ENCODE measurements at regions not wholly inside any gene's neighbourhood (a gene's known extent, or its start where the extent isn't known, plus 50 kb on each side); places are given as distances from the start of the nearest gene placed in this dataset.
A peak's percentile ranks its signal among the peaks of the same experiment; 100 is the strongest.

DNA sequence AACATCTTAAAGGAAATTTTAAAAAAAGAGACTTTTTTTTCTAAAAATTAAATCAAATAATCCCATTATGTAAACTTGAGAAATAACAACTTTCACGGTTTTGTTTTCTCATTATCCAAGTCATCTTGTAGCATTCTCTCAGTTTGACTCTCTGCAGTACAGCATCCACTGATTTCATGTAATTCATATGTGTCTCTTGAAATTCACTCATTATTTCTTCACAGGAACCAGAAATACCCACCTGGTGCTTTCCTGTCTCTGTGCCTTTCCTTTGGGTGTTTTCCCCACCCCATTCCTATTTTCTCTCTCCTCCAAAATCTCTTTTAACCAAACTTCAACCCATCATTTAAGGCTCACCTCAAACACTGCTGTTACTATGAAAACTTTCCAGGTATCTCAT is 116.1 kb upstream of the STK17B start:
- no peak for DNase-seq (ENCODE audit: extremely low spot score, unreplicated experiment)
- Mint-ChIP-seq H3K27me3 (no peaks in the 10 kb centered on the region), H3K4me3 (no peak overlapping the region), H3K36me3 (peaks cover 12% of the 10 kb centered on the region), H3K27ac (no peak overlapping the region), H3K9me3 (no peaks in the 10 kb centered on the region), H3K4me1 (ENCODE audit: unreplicated experiment) (peaks cover 12% of the 10 kb centered on the region)
- TF ChIP-seq, protein P1, sequence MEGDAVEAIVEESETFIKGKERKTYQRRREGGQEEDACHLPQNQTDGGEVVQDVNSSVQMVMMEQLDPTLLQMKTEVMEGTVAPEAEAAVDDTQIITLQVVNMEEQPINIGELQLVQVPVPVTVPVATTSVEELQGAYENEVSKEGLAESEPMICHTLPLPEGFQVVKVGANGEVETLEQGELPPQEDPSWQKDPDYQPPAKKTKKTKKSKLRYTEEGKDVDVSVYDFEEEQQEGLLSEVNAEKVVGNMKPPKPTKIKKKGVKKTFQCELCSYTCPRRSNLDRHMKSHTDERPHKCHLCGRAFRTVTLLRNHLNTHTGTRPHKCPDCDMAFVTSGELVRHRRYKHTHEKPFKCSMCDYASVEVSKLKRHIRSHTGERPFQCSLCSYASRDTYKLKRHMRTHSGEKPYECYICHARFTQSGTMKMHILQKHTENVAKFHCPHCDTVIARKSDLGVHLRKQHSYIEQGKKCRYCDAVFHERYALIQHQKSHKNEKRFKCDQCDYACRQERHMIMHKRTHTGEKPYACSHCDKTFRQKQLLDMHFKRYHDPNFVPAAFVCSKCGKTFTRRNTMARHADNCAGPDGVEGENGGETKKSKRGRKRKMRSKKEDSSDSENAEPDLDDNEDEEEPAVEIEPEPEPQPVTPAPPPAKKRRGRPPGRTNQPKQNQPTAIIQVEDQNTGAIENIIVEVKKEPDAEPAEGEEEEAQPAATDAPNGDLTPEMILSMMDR (conservative IDR thresholded peaks at IDR 0.05): no peak

DNA sequence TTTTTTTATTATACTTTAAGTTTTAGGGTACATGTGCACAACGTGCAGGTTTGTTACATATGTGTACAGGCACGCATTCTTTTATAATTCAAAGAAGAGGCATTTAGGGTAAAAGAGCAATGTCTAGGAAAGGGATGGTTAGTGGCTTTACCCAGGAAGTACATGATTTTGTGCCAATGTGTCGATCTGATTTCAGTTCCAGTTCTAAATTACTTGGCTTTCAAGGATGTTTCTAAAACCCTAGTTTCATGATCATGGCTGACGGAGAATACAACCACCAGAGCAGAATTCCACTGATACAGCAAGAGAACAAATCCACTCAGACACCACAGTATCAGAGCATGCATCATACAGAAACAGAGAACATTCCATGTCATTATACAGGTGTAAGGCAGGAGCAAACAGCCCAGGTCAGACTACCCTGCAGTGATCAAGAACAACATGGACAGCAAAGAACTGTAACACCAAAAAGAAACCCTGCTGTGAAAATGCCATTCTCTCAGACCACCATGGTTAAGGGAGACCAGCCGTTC is 116.7 kb upstream of the STK17B start:
- H3K27me3 Mint-ChIP-seq: no peaks in the 10 kb centered on the region
- no peak overlapping the region for H3K27ac Mint-ChIP-seq
- peaks cover 13% of the 10 kb centered on the region for H3K4me1 Mint-ChIP-seq (ENCODE audit: unreplicated experiment)
- DNase-seq (ENCODE audit: extremely low spot score, unreplicated experiment): no peak
- peaks cover 14% of the 10 kb centered on the region for H3K36me3 Mint-ChIP-seq
- TF ChIP-seq, protein P1 (conservative IDR thresholded peaks at IDR 0.05): no peak
- no peaks in the 10 kb centered on the region for H3K9me3 Mint-ChIP-seq
- H3K4me3 Mint-ChIP-seq: no peak overlapping the region

DNA sequence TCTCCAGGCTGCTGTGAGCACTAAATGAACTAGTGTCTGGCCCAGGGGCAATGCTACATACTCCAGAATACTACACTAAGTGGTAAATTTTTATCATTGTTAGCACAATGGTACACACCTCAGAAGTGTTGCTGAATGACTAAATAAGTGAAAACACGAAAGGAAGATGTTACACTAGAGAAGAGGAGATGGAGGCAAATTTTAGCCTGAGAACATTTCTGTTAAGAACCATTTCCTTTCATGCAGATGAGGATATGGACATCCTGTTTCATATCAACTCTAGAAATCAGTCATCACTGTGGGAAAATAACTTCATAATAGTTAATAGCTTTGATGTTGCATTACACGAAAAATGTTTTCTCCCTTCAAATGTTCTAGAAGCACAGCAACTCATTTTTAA is 117.6 kb upstream of the STK17B start:
- peaks cover 11% of the 10 kb centered on the region for H3K4me1 Mint-ChIP-seq (ENCODE audit: unreplicated experiment)
- no peaks in the 10 kb centered on the region for H3K9me3 Mint-ChIP-seq
- no peaks in the 10 kb centered on the region for H3K27me3 Mint-ChIP-seq
- no peak overlapping the region for H3K4me3 Mint-ChIP-seq
- TF ChIP-seq, protein P1 (conservative IDR thresholded peaks at IDR 0.05): no peak
- no peak overlapping the region for H3K27ac Mint-ChIP-seq
- DNase-seq (ENCODE audit: extremely low spot score, unreplicated experiment): no peak
- peaks cover 10% of the 10 kb centered on the region for H3K36me3 Mint-ChIP-seq

DNA sequence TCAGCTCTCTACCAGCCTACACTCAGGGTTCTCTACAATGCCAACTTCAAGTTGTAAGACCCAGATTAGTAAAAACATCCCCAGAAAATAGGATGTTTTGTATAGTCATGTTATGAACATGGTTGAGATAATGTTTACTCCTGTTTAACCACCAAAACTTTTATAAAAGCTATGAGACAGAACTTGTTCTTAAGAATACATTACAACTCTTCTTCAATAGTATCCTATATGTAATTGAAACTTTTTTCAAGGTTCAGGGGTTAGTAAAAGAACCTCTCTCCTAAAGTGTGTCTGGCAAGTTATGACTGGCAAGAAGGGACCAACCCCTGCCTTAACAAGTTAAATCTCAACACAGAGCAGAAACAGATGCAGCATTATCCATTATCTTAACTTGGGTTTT is 118.8 kb upstream of the STK17B start:
- Mint-ChIP-seq H3K4me1 (ENCODE audit: unreplicated experiment) (peaks cover 10% of the 10 kb centered on the region), H3K27me3 (no peaks in the 10 kb centered on the region), H3K9me3 (no peaks in the 10 kb centered on the region), H3K4me3 (no peak overlapping the region), H3K36me3 (peaks cover 9% of the 10 kb centered on the region), H3K27ac (peak overlapping the region; percentile 99)
- TF ChIP-seq, protein P1 (conservative IDR thresholded peaks at IDR 0.05): no peak
- DNase-seq (ENCODE audit: extremely low spot score, unreplicated experiment): no peak

DNA sequence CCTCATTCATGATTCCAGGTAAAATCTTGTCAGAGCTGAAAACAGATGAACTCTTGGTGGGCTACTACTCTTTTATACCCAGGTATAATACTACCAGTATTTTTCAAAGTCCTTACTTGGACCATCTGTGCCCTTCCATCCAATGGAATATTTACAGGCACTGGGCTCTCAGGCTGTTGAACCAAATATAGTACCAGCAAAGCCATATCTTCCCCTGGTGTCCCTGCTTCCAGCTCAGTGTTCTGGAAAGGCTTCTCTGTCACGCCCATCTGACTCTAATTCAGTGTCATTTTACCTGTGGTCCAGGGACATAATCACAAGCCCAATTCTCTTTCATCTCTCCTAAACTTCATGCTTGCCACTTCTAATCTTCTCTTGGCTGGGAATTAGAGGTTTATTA is 119.2 kb upstream of the STK17B start:
- H3K4me1 Mint-ChIP-seq (ENCODE audit: unreplicated experiment): peaks cover 7% of the 10 kb centered on the region
- no peaks in the 10 kb centered on the region for H3K9me3 Mint-ChIP-seq
- peaks cover 9% of the 10 kb centered on the region for H3K36me3 Mint-ChIP-seq
- no peak for DNase-seq (ENCODE audit: extremely low spot score, unreplicated experiment)
- H3K27ac Mint-ChIP-seq: peak overlapping the region; percentile 99
- TF ChIP-seq, protein P1 (conservative IDR thresholded peaks at IDR 0.05): no peak
- H3K27me3 Mint-ChIP-seq: no peaks in the 10 kb centered on the region
- H3K4me3 Mint-ChIP-seq: no peak overlapping the region

DNA sequence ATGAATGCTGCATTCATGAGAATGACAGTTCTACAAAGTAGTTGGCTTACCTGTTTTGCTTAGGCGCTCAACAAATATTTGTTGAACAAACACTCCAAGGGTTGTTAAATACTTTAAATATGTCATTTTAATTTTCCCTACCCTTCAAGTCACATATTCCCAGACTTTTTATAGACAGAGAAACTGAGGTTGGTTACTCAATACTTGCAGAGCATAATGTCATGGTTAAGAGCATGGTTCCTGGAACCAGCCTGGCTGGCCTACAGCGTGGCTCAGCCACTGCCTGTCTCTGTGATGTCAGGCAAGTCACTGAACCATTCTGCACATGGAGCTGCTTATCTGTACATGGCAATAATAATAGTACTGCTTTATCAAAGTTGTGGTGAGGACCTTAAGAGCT is 120.0 kb upstream of the STK17B start:
- H3K36me3 Mint-ChIP-seq: peaks cover 9% of the 10 kb centered on the region
- H3K27ac Mint-ChIP-seq: peak overlapping the region; percentile 99
- no peaks in the 10 kb centered on the region for H3K27me3 Mint-ChIP-seq
- TF ChIP-seq, protein P1 (conservative IDR thresholded peaks at IDR 0.05): no peak
- H3K9me3 Mint-ChIP-seq: no peaks in the 10 kb centered on the region
- H3K4me1 Mint-ChIP-seq (ENCODE audit: unreplicated experiment): peaks cover 8% of the 10 kb centered on the region
- no peak for DNase-seq (ENCODE audit: extremely low spot score, unreplicated experiment)
- H3K4me3 Mint-ChIP-seq: no peak overlapping the region

All from type B pancreatic cell (in vitro differentiated cells).